Subcutaneous abdominal adipose tissue (tissue), 5 donors: ENCODE measurements at regions not wholly inside any gene's neighbourhood (a gene's known extent, or its start where the extent isn't known, plus 50 kb on each side); places are given as distances from the start of the nearest gene placed in this dataset.

Experiments
- H3K27ac ChIP-seq: one replicate; pipeline ENCODE4 v1.7.0; 2013; ENCODE audit warnings: low read depth, mild to moderate bottlenecking, inconsistent platforms, low read length, moderate library complexity
- H3K27me3 ChIP-seq, 5 donors: one replicate each; pipeline ENCODE4 v1.7.0; 2013; ENCODE audit warnings: low read length in 5 of 5, inconsistent platforms in 1 of 5; ENCODE audit not compliant: control insufficient read depth in 5 of 5, insufficient read depth in 4 of 5
- H3K36me3 ChIP-seq, 5 donors: one replicate each; pipeline ENCODE4 v1.7.0; 2013; ENCODE audit warnings: low read length in 5 of 5; ENCODE audit not compliant: control insufficient read depth in 5 of 5, insufficient read depth in 5 of 5
- H3K4me1 ChIP-seq, 5 donors: one replicate each; pipeline ENCODE4 v1.7.0; 2013; ENCODE audit warnings: low read length in 5 of 5, mild to moderate bottlenecking in 3 of 5, moderate library complexity in 1 of 5; ENCODE audit not compliant: control insufficient read depth in 5 of 5, insufficient read depth in 5 of 5
- H3K4me3 ChIP-seq, 5 donors: one replicate each; pipeline ENCODE4 v1.7.0; 2013; ENCODE audit warnings: low read length in 5 of 5, low read depth in 1 of 5
- H3K9ac ChIP-seq, 5 donors: one replicate each; pipeline ENCODE4 v1.7.0; 2013; ENCODE audit warnings: low read length in 5 of 5, mild to moderate bottlenecking in 4 of 5, moderate library complexity in 3 of 5
- H3K9me3 ChIP-seq, 5 donors: one replicate each; pipeline ENCODE4 v1.7.0; 2013; ENCODE audit warnings: low read length in 5 of 5; ENCODE audit not compliant: control insufficient read depth in 5 of 5
- donor health status: healthy.
- donor health status: healthy.
- donor health status: healthy.
- donor health status: healthy.
- donor health status: healthy.

DNA sequence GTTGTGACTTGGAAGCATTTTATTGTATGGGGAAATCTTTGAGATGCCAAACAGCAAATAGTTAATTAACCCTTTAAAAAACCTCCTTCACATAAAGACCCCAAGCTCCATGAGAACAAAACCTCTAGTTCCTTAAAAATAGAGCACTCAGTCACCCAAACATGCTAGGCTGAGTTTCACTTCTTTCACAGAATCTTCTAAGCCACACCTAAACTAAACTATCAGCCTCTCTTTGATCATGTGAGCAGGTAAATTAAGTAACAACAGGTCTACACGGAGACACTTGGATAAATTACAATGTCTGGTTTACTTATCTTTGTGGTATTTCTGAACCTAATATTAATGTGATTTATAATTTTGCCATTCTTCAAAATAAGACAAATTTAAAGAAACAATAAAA lies 205.2 kb upstream of the MARCKS start:
- Histone ChIP-seq H3K27ac (no peak overlapping the region), H3K4me3 (no peak overlapping the region), H3K9ac (no peak overlapping the region), H3K27me3 (no peaks in the 10 kb centered on the region), H3K4me1 (peaks cover 0 to 8% (median 2%) of the 10 kb centered on the region in 5 donors), H3K36me3 (no peaks in the 10 kb centered on the region), H3K9me3 (no peaks in the 10 kb centered on the region)

- H3K4me1 ChIP-seq: peaks cover 0 to 8% (median 2%) of the 10 kb centered on the region in 5 donors
- no peak overlapping the region for H3K9ac ChIP-seq
- H3K27me3 ChIP-seq: no peaks in the 10 kb centered on the region
- H3K9me3 ChIP-seq: no peaks in the 10 kb centered on the region
- no peak overlapping the region for H3K27ac ChIP-seq
- H3K4me3 ChIP-seq: no peak overlapping the region
- H3K36me3 ChIP-seq: no peaks in the 10 kb centered on the region
These were observed 203.9 kb upstream of the MARCKS start for GRCh38 chr6:113653275-113653674.

GRCh38 chr6:113654396-113654795 lies 202.7 kb upstream of the MARCKS start:
- no peaks in the 10 kb centered on the region for H3K27me3 ChIP-seq
- H3K4me3 ChIP-seq: no peak overlapping the region
- H3K9ac ChIP-seq: peak overlapping the region in 1 of 5 donors; percentile 40
- H3K27ac ChIP-seq: peak overlapping the region; percentile 1
- H3K4me1 ChIP-seq: peaks cover 0 to 8% (median 2%) of the 10 kb centered on the region in 5 donors
- no peaks in the 10 kb centered on the region for H3K9me3 ChIP-seq
- no peaks in the 10 kb centered on the region for H3K36me3 ChIP-seq

DNA sequence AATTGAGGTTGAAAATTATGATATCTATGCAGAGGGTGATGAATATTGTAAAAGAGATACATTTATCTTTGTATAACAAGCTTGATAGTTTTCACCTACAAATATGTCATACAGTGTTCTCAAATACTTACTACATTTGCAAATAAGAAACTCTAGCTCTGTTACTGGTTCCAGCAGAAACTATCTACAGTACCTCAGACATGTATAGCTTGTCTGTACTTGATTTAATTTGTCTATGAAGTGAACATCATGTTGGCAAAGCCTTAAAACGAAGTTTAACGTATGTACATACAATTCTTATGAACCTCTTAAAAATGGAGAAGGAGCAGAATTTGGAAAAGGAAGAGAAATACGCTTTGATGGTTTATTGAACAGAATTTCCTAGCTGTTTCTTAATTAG lies 201.4 kb upstream of the MARCKS start:
- Histone ChIP-seq H3K36me3 (no peaks in the 10 kb centered on the region), H3K27ac (no peak overlapping the region), H3K4me1 (peaks cover 0 to 2% (median 0%) of the 10 kb centered on the region in 5 donors), H3K9me3 (no peaks in the 10 kb centered on the region), H3K4me3 (no peak overlapping the region), H3K9ac (no peak overlapping the region), H3K27me3 (no peaks in the 10 kb centered on the region)

- H3K9me3 ChIP-seq: no peaks in the 10 kb centered on the region
- H3K4me3 ChIP-seq: no peak overlapping the region
- no peak overlapping the region for H3K9ac ChIP-seq
- no peaks in the 10 kb centered on the region for H3K36me3 ChIP-seq
- H3K27ac ChIP-seq: no peak overlapping the region
- H3K4me1 ChIP-seq: peaks cover 0 to 11% (median 0%) of the 10 kb centered on the region in 5 donors
- H3K27me3 ChIP-seq: no peaks in the 10 kb centered on the region
These were observed 197.3 kb upstream of the MARCKS start for GRCh38 chr6:113659762-113660404.

DNA sequence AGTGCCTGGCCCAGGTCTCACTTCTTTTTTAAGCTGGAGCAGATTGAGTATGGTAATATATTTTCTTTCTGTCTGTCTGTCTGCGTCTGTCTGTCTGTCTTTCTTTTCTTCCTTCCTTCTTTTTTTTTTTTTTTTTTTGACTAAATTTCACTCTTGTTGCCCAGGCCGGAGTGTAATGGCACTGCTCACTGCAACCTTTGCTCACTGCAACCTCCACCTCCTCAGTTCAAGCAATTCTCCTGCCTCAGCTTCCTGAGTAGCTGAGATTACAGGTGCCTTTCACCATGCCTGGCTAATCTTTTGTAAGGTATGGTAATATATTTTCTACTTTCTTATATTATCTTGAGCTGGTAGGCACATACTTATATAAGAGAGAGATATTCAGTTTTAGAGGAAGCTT lies 196.3 kb upstream of the MARCKS start:
- no peaks in the 10 kb centered on the region for H3K27me3 ChIP-seq
- peaks cover 0 to 11% (median 0%) of the 10 kb centered on the region in 5 donors for H3K4me1 ChIP-seq
- H3K9ac ChIP-seq: no peak overlapping the region
- no peaks in the 10 kb centered on the region for H3K36me3 ChIP-seq
- H3K4me3 ChIP-seq: no peak overlapping the region
- no peaks in the 10 kb centered on the region for H3K9me3 ChIP-seq
- no peak overlapping the region for H3K27ac ChIP-seq

DNA sequence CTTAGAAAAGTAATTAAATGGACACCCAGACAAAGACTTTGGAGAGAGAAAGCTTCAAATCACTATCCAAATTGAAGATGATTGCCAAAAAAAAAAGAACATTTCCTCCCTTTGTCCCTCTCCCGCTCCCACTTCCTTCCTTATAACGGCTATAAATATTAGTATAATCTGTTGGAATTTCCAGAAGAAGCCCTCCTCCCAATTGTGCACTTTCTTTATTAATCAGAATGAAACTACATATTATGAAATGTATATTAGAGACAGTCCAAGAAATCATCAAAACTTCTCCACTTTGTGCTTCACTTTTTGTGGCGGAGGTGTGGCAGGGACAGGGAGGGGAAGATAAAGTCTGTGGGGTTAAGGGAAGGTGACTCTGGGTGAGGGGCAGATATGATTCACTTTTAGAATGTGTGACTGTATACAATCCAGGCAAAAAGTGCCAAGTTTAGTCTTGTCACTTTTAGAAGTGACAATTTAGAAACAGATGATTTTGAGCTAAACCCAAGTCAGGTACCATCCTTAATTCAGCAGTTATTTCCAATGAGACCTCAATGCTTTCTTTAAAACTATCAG lies 195.0 kb upstream of the MARCKS start:
- Histone ChIP-seq H3K36me3 (no peaks in the 10 kb centered on the region), H3K27ac (no peak overlapping the region), H3K9ac (no peak overlapping the region), H3K9me3 (no peaks in the 10 kb centered on the region), H3K4me1 (peaks cover 0 to 11% (median 0%) of the 10 kb centered on the region in 5 donors), H3K27me3 (no peaks in the 10 kb centered on the region), H3K4me3 (no peak overlapping the region)

DNA sequence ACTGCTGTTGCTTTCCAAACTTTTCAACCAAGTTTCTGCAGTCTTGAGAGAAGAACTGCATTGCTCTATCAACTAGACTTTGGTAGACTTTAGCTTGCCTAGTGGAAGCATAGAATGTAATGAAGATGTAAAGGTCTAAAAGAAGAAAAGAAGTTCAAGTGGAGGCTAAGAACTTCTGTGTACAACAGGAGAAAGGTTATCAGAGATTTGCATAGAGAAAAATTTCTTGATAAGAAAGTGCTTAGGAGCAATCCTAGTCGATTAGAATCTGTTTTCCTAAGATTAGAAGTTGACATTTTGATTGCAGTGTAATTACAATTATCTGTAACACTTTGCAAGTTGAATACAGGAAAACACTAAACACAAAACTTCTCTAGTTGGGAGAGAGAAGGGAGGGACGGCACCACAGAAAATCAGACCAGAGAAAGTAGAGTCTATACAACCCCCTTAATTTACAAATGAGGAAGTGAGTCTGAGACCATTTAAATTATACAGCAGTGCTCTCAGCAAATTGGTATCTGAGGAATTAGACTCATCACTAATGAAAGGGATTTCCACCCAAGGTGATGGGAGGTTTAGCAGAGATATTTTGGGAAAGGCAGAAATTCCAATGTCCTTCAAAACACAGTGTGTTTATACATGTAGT lies 194.3 kb upstream of the MARCKS start:
- H3K36me3 ChIP-seq: no peaks in the 10 kb centered on the region

DNA sequence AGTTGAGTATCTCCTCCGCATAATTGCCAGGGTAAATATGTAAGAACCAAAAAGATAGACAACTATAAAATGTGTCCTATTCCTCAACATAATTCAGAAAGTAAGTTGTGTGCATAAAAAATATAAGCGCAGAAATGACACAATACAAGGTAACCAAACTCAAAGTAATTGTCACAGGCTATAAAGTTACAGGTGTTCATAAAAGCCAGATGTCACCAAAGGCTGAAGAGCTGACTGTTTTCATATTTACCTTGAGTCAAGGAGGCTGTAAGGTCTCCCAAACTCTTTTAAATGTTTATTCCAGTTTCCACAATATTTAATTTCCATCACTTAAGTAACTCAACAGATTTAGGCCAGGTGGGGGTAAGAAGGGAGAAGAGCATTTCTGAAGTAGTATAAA lies 192.2 kb upstream of the MARCKS start:
- no peak overlapping the region for H3K27ac ChIP-seq
- H3K36me3 ChIP-seq: no peaks in the 10 kb centered on the region
- H3K4me1 ChIP-seq: peaks cover 3 to 21% (median 12%) of the 10 kb centered on the region in 5 donors
- no peak overlapping the region for H3K4me3 ChIP-seq
- no peak overlapping the region for H3K9ac ChIP-seq
- no peaks in the 10 kb centered on the region for H3K27me3 ChIP-seq
- no peaks in the 10 kb centered on the region for H3K9me3 ChIP-seq

More for the DNA sequence above, 194.3 kb upstream of the MARCKS start:
- Histone ChIP-seq H3K4me1 (peaks cover 0 to 11% (median 0%) of the 10 kb centered on the region in 5 donors), H3K9me3 (no peaks in the 10 kb centered on the region), H3K4me3 (no peak overlapping the region), H3K27ac (no peak overlapping the region), H3K9ac (no peak overlapping the region), H3K27me3 (no peaks in the 10 kb centered on the region)

- no peaks in the 10 kb centered on the region for H3K27me3 ChIP-seq
- no peak overlapping the region for H3K4me3 ChIP-seq
- H3K4me1 ChIP-seq: peaks cover 8 to 29% (median 26%) of the 10 kb centered on the region in 5 donors
- H3K9me3 ChIP-seq: no peaks in the 10 kb centered on the region
- H3K9ac ChIP-seq: no peak overlapping the region
- H3K36me3 ChIP-seq: no peaks in the 10 kb centered on the region
- H3K27ac ChIP-seq: no peak overlapping the region
These were observed 188.3 kb upstream of the MARCKS start for GRCh38 chr6:113668641-113669408.
